Nephron (organoid): ENCODE measurements at regions not wholly inside any gene's neighbourhood (a gene's known extent, or its start where the extent isn't known, plus 50 kb on each side); places are given as distances from the start of the nearest gene placed in this dataset.

Source experiments
- H3K27ac Mint-ChIP-seq, 3 experiments: 2 replicates each; pipeline ENCODE4 v1.8.0; 2020; ENCODE audit warnings: mixed read lengths in 3 of 3, mild to moderate bottlenecking in 2 of 3, moderate library complexity in 1 of 3
- H3K27me3 Mint-ChIP-seq: 2 replicates; pipeline ENCODE4 v1.8.0; 2021; ENCODE audit warnings: low read depth, mild to moderate bottlenecking, moderate library complexity, mixed read lengths
- H3K36me3 Mint-ChIP-seq: 2 replicates; pipeline ENCODE4 v1.8.0; 2020; ENCODE audit warnings: low read depth, mixed read lengths
- H3K4me1 Mint-ChIP-seq: 2 replicates; pipeline ENCODE4 v1.8.0; 2020; ENCODE audit warnings: mixed read lengths
- H3K4me3 Mint-ChIP-seq, 3 experiments: 2 replicates each; pipeline ENCODE4 v1.8.0; 2020; ENCODE audit warnings: mild to moderate bottlenecking in 3 of 3, mixed read lengths in 3 of 3, moderate library complexity in 2 of 3
- H3K9me3 Mint-ChIP-seq: 2 replicates; pipeline ENCODE4 v1.8.0; 2020; ENCODE audit warnings: mixed read lengths
- TF ChIP-seq, protein P1 (sequence below), 3 experiments: fragments of 200-600 bp; sonication (generic); IDR thresholded peaks; one replicate each; pipeline ENCODE4 v1.5.0; 2021; ENCODE audit warnings: antibody characterized with exemption in 3 of 3; ENCODE audit not compliant: unreplicated experiment in 3 of 3

DNA sequence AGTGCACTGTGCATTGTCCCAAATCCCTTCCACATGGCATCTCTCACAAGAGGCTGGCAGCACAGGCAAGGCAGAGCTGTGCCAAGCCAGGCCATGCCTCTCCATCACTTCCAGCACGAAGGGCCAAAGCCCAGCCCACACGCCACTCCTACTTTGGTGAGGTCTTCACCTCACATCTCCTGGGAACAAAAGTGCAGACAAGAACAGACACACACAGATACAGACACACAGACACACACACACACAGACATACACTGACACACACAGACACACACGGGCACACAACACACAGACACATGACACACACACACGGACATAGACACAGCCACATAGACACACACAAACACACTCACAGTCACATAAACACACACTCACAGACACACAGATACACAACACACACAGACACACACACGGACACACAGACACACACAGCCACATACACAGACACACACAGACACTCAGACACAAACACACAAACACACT lies 233.3 kb downstream of the UACA start:
- Mint-ChIP-seq H3K27ac (no peak overlapping the region), H3K36me3 (no peaks in the 10 kb centered on the region), H3K4me1 (peaks cover 11% of the 10 kb centered on the region), H3K4me3 (no peak overlapping the region), H3K27me3 (peaks cover 28% of the 10 kb centered on the region), H3K9me3 (no peaks in the 10 kb centered on the region)
- TF ChIP-seq, protein P1, sequence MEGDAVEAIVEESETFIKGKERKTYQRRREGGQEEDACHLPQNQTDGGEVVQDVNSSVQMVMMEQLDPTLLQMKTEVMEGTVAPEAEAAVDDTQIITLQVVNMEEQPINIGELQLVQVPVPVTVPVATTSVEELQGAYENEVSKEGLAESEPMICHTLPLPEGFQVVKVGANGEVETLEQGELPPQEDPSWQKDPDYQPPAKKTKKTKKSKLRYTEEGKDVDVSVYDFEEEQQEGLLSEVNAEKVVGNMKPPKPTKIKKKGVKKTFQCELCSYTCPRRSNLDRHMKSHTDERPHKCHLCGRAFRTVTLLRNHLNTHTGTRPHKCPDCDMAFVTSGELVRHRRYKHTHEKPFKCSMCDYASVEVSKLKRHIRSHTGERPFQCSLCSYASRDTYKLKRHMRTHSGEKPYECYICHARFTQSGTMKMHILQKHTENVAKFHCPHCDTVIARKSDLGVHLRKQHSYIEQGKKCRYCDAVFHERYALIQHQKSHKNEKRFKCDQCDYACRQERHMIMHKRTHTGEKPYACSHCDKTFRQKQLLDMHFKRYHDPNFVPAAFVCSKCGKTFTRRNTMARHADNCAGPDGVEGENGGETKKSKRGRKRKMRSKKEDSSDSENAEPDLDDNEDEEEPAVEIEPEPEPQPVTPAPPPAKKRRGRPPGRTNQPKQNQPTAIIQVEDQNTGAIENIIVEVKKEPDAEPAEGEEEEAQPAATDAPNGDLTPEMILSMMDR (IDR thresholded peaks at IDR 0.05; ENCODE audit: unreplicated experiment in 3 of 3): no peak

DNA sequence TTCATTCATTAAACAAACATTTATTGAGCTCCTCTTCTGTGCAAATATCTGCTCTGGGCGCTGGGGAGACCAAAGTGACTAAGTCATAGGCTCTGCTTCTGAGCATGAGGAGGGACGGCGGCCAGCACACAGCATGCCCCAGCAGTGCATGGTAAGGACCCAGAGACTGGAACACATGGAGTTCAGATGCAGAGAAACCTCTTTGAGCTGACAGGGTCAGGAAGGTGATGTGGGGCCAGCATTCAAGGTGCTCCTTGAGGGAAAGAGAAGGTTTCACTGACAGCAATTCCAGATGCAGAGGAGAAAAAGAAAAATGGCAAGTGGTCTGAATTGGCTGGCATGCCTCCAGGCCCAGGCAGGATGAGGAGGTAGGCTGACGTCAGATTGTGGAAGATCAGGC lies 234.5 kb downstream of the UACA start:
- peaks cover 11% of the 10 kb centered on the region for H3K4me1 Mint-ChIP-seq
- H3K4me3 Mint-ChIP-seq: no peak overlapping the region
- H3K36me3 Mint-ChIP-seq: no peaks in the 10 kb centered on the region
- peaks cover 24% of the 10 kb centered on the region for H3K27me3 Mint-ChIP-seq
- TF ChIP-seq, protein P1 (IDR thresholded peaks at IDR 0.05; ENCODE audit: unreplicated experiment in 3 of 3): no peak
- H3K27ac Mint-ChIP-seq: no peak overlapping the region
- H3K9me3 Mint-ChIP-seq: no peaks in the 10 kb centered on the region

DNA sequence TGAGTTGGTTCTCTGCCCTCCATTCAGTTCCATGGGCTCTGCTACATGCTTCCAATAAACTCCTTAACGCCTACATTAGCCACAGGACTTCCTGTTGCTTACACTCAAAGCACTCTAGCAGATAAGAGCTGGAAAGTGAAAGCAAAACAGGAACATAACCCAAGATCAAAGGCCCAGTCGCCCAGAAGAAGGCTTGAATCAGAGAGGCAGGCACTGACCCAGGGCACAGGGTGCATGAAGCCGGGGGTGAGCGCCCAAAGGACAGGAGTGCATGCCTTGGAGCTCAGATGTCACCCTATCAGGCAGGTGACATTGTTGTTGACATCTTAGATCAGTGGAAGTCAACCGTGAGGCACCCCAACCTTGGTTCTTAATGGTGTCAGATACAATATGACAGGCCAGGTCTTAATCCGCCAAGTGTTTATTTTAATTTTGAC lies 235.1 kb downstream of the UACA start:
- no peak overlapping the region for H3K4me3 Mint-ChIP-seq
- TF ChIP-seq, protein P1 (IDR thresholded peaks at IDR 0.05; ENCODE audit: unreplicated experiment in 3 of 3): no peak
- peaks cover 23% of the 10 kb centered on the region for H3K27me3 Mint-ChIP-seq
- no peak overlapping the region for H3K27ac Mint-ChIP-seq
- peaks cover 11% of the 10 kb centered on the region for H3K4me1 Mint-ChIP-seq
- no peaks in the 10 kb centered on the region for H3K9me3 Mint-ChIP-seq
- no peaks in the 10 kb centered on the region for H3K36me3 Mint-ChIP-seq

DNA sequence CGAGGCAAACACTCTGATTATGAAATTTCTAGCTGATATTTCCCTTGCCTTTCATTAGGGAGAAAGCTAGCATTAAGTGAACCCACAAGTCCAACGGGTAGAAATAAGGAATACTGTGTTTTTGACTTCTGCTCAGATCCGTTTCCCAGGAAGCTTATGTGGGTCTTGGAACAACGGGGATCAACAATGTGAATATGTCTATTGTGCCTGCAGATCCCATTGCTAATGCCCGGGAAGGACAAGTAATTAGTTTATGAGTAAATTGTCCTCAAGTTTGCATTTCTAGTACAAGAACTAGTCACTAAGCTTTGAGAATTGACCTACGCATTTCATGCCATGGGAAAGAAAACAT lies 236.4 kb downstream of the UACA start:
- Mint-ChIP-seq H3K4me1 (peaks cover 11% of the 10 kb centered on the region), H3K9me3 (no peaks in the 10 kb centered on the region), H3K27me3 (peaks cover 22% of the 10 kb centered on the region), H3K36me3 (no peaks in the 10 kb centered on the region), H3K27ac (peak overlapping the region; percentile 13 to 58 (median 32)), H3K4me3 (peak overlapping the region in 1 of 3 experiments; percentile 7)
- TF ChIP-seq, protein P1 (IDR thresholded peaks at IDR 0.05; ENCODE audit: unreplicated experiment in 3 of 3): no peak

DNA sequence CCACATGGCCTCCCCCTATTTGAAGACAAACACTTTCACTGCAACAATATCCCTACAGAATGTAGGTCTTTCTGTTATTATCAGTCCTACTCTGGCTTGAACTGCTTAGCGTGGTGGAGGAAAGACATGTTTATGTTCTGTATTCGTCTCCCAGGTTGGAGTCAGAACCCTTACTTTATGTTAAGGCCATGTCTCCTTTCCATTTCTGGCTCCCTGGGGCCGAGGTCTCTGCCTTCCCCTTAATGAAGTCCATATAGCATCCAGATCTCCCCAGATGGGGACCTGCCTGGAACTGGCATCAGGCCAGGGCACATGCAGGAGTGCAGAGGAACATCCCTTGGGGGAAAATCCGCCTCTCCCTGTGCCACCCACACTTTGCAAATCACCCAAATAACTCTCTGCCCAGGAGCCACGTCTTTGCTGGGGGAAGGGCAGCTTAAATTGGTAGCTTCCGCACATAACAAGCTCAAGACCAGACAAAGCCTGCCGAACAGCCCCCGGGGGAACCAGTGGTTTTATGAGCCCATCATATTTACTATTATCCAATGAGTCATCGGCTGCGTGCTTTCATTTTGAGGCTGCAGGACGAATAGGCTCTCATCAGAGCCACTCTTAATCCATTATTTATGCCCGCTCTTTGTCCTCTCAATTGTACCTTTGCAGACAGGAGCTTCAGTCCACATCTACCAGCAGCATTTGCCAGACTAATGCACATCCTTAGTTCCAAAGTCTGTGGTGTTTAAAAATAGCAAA lies 237.0 kb downstream of the UACA start:
- H3K9me3 Mint-ChIP-seq: no peaks in the 10 kb centered on the region
- H3K27ac Mint-ChIP-seq: peak overlapping the region; percentile 13 to 58 (median 32)
- H3K27me3 Mint-ChIP-seq: peaks cover 27% of the 10 kb centered on the region
- peaks cover 11% of the 10 kb centered on the region for H3K4me1 Mint-ChIP-seq
- H3K36me3 Mint-ChIP-seq: no peaks in the 10 kb centered on the region
- H3K4me3 Mint-ChIP-seq: peak overlapping the region; percentile 7 to 16 (median 13)
- TF ChIP-seq, protein P1 (IDR thresholded peaks at IDR 0.05; ENCODE audit: unreplicated experiment in 3 of 3): no peak

DNA sequence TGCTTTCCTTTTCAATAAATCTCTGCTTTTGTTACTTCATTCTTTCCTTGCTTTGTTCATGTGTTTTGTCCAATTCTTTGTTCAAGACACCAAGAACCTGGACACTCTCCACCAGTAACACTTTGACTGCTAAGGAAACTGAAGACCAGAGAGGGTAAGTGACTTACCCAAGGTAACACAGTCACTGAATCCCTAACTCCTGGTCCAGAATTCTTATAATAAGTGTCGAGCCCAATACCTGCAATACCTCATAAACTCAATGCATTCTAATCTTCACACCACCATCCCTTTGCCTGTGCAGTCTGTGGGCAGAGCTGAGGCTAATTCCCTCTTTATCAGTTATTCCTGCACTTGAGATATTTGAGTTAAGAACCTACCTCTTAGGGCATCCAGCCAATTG lies 237.8 kb downstream of the UACA start:
- Mint-ChIP-seq H3K27me3 (peaks cover 33% of the 10 kb centered on the region), H3K36me3 (no peaks in the 10 kb centered on the region), H3K27ac (no peak overlapping the region), H3K4me1 (peaks cover 11% of the 10 kb centered on the region), H3K4me3 (no peak overlapping the region), H3K9me3 (no peaks in the 10 kb centered on the region)
- TF ChIP-seq, protein P1 (IDR thresholded peaks at IDR 0.05; ENCODE audit: unreplicated experiment in 3 of 3): no peak
